SK-N-SH treated with all-trans-retinoic acid at 6 μM for 48 hours (cell line): ENCODE measurements at regions not wholly inside any gene's neighbourhood (a gene's known extent, or its start where the extent isn't known, plus 50 kb on each side); places are given as distances from the start of the nearest gene placed in this dataset.

Source experiments
- ATAC-seq: fragments of 200-7000 bp; cut with Tn5 transposase; 3 replicates; pipeline ENCODE4 v1.9.1; 2020; ENCODE audit warnings: mild to moderate bottlenecking, moderate library complexity
- ARNTL ChIP-seq: fragments of 450-650 bp; formaldehyde crosslinking; IDR thresholded peaks from 2 replicates; pipeline ENCODE4 v1.5.0; 2020; ENCODE audit warnings: low read depth, mild to moderate bottlenecking, moderate library complexity, borderline replicate concordance
- BACH2 ChIP-seq: fragments of 250-450 bp; sonication (Bioruptor Pico); IDR thresholded peaks from 2 replicates; pipeline ENCODE4 v1.9.0; 2021; ENCODE audit warnings: mild to moderate bottlenecking, borderline replicate concordance
- CSDC2 ChIP-seq: fragments of 250-450 bp; sonication (Bioruptor Pico); IDR thresholded peaks from 2 replicates; pipeline ENCODE4 v1.5.0; 2020; ENCODE audit warnings: mild to moderate bottlenecking, moderate library complexity
- CSRNP3 ChIP-seq: fragments of 250-450 bp; sonication (Bioruptor Pico); IDR thresholded peaks from 2 replicates; pipeline ENCODE4 v1.5.1; 2021; ENCODE audit warnings: mild to moderate bottlenecking, moderate library complexity
- ESRRG ChIP-seq: fragments of 250-450 bp; sonication (Bioruptor Pico); IDR thresholded peaks from 2 replicates; pipeline ENCODE4 v1.6.1; 2021; ENCODE audit warnings: mild to moderate bottlenecking
- GLIS3 ChIP-seq: fragments of 250-450 bp; sonication (Bioruptor Pico); IDR thresholded peaks from 2 replicates; pipeline ENCODE4 v1.5.0; 2020; ENCODE audit warnings: mild to moderate bottlenecking, moderate library complexity
- ISL1 ChIP-seq: fragments of 250-450 bp; sonication (Bioruptor Pico); IDR thresholded peaks from 2 replicates; pipeline ENCODE4 v2.1.2; 2022; ENCODE audit warnings: mild to moderate bottlenecking, moderate library complexity
- OSR1 ChIP-seq: fragments of 250-450 bp; sonication (Bioruptor Pico); IDR thresholded peaks from 2 replicates; pipeline ENCODE4 v1.8.0; 2022; ENCODE audit warnings: moderate library complexity, mild to moderate bottlenecking, inconsistent platforms
- PATZ1 ChIP-seq: fragments of 250-450 bp; sonication (Bioruptor Pico); IDR thresholded peaks from 2 replicates; pipeline ENCODE4 v1.8.0; 2020; ENCODE audit warnings: mild to moderate bottlenecking, moderate library complexity, borderline replicate concordance
- POU6F1 ChIP-seq: fragments of 250-450 bp; sonication (Bioruptor Pico); IDR thresholded peaks from 2 replicates; pipeline ENCODE4 v1.8.0; 2021; ENCODE audit warnings: low read depth, mild to moderate bottlenecking, moderate library complexity, borderline replicate concordance
- PPARA ChIP-seq: fragments of 250-450 bp; sonication (Bioruptor Pico); IDR thresholded peaks from 2 replicates; pipeline ENCODE4 v1.5.0; 2020; ENCODE audit warnings: mild to moderate bottlenecking, borderline replicate concordance
- RARB ChIP-seq: fragments of 250-450 bp; sonication (Bioruptor Pico); IDR thresholded peaks from 2 replicates; pipeline ENCODE4 v1.8.0; 2021; ENCODE audit warnings: mild to moderate bottlenecking, moderate library complexity
- SNAI2 ChIP-seq: fragments of 250-450 bp; sonication (Bioruptor Pico); IDR thresholded peaks from 2 replicates; pipeline ENCODE4 v1.5.0; 2020; ENCODE audit warnings: mild to moderate bottlenecking, moderate library complexity
- TCF4 ChIP-seq: fragments of 250-450 bp; sonication (Bioruptor Pico); IDR thresholded peaks from 2 replicates; pipeline ENCODE4 v1.8.0; 2021; ENCODE audit warnings: mild to moderate bottlenecking, moderate library complexity, borderline replicate concordance
- TOX ChIP-seq: fragments of 250-450 bp; sonication (Bioruptor Pico); IDR thresholded peaks from 2 replicates; pipeline ENCODE4 v1.8.0; 2021; ENCODE audit warnings: mild to moderate bottlenecking, moderate library complexity, borderline replicate concordance
- TSHZ2 ChIP-seq: fragments of 250-450 bp; sonication (Bioruptor Pico); IDR thresholded peaks from 2 replicates; pipeline ENCODE4 v1.5.0; 2020; ENCODE audit warnings: mild to moderate bottlenecking, moderate library complexity
- ZC3H10 ChIP-seq: fragments of 250-450 bp; sonication (Bioruptor Pico); IDR thresholded peaks from 2 replicates; pipeline ENCODE4 v1.5.1; 2021; ENCODE audit warnings: mild to moderate bottlenecking, moderate library complexity
- ZFP3 ChIP-seq: fragments of 250-450 bp; sonication (Bioruptor Pico); IDR thresholded peaks from 2 replicates; pipeline ENCODE4 v1.5.0; 2020; ENCODE audit warnings: mild to moderate bottlenecking, moderate library complexity
- ZFP30 ChIP-seq: fragments of 450-650 bp; formaldehyde crosslinking; IDR thresholded peaks from 2 replicates; pipeline ENCODE4 v1.5.0; 2022; ENCODE audit warnings: mild to moderate bottlenecking, moderate library complexity
- ZNF565 ChIP-seq: fragments of 450-650 bp; formaldehyde crosslinking; conservative IDR thresholded peaks from 2 replicates; pipeline ENCODE4 v1.5.0; 2020; ENCODE audit warnings: low read depth, mild to moderate bottlenecking, moderate library complexity
- ZNF70 ChIP-seq: fragments of 450-650 bp; formaldehyde crosslinking; IDR thresholded peaks from 2 replicates; pipeline ENCODE4 v1.5.0; 2020; ENCODE audit warnings: mild to moderate bottlenecking, moderate library complexity
- ZNF8 ChIP-seq: fragments of 450-650 bp; formaldehyde crosslinking; IDR thresholded peaks from 2 replicates; pipeline ENCODE4 v1.5.0; 2020; ENCODE audit warnings: mild to moderate bottlenecking, moderate library complexity
- TF ChIP-seq, protein P1 (sequence below): fragments of 250-450 bp; sonication (Bioruptor Pico); IDR thresholded peaks from 2 replicates; pipeline ENCODE4 v1.5.1; 2020; ENCODE audit warnings: low read depth, mild to moderate bottlenecking, moderate library complexity

DNA sequence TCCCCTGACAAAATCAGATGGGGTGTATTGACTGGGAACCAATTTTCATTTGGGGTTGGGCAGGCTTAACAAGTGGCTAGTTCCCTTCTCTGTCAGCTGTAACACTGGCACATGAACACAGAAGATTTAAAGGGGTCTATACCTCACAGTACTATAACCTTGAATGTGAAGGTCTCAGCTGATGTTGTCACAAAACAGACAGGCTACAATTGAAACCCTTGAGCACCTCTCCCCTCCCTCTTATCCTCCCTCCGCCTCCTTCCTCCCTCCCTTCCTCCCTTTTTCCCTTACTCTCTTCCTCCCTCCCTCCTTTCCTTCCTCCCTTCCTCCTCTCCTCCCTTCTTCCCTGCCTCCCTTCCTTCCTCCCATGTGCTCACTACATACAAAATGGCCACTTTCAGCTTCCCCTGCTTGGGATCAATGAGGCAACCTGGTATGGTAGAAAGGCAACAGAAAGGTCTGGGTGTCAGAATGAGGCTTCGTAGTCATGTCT lies 262.4 kb downstream of the TTC6 start (continued):
- TF ChIP-seq TSHZ2 (CRISPR knock-in tag) (no peak), OSR1 (CRISPR knock-in tag) (no peak)

DNA sequence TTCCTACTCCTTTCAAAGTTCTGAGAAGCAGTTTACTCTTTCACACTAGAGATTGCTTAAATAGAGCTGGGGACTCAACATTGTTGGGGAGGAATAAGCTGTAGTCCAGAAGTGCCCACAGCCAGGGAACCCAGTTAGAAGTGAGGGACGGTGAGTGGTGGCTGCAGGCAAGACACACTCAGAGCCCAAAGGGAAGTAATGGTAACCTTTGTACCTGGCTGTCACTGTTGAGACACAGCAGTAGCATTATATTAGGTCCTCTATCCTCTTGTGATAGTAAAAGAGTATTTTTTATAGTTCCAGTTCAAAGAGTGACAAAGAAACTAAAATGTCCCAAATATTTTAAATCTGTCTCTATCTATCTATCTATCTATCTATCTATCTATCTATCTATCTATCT lies 263.3 kb downstream of the TTC6 start:
- ATAC-seq = no peak
- TF ChIP-seq ZC3H10 (CRISPR knock-in tag) = no peak
- TF ChIP-seq ISL1 (CRISPR knock-in tag) = no peak
- no peak for TF ChIP-seq TSHZ2 (CRISPR knock-in tag)
- no peak for TF ChIP-seq OSR1 (CRISPR knock-in tag)
- no peak for TF ChIP-seq ZFP3 (CRISPR knock-in tag)
- TF ChIP-seq RARB (CRISPR knock-in tag) = no peak
- TF ChIP-seq TCF4 (CRISPR knock-in tag) = no peak
- TF ChIP-seq BACH2 (CRISPR knock-in tag) = no peak
- TF ChIP-seq CSDC2 (CRISPR knock-in tag) = no peak
- no peak for TF ChIP-seq ZFP30 (CRISPR knock-in tag)
- no peak for TF ChIP-seq ARNTL
- no peak for TF ChIP-seq ZNF70 (CRISPR knock-in tag)
- no peak for TF ChIP-seq PATZ1 (CRISPR knock-in tag)
- TF ChIP-seq GLIS3 (CRISPR knock-in tag) = no peak
- no peak for TF ChIP-seq ZNF8 (CRISPR knock-in tag)
- TF ChIP-seq PPARA = no peak
- TF ChIP-seq CSRNP3 (CRISPR knock-in tag) = no peak
- no peak for TF ChIP-seq POU6F1 (CRISPR knock-in tag)
- no peak for TF ChIP-seq TOX
- TF ChIP-seq ZNF565 (CRISPR knock-in tag) = no peak

DNA sequence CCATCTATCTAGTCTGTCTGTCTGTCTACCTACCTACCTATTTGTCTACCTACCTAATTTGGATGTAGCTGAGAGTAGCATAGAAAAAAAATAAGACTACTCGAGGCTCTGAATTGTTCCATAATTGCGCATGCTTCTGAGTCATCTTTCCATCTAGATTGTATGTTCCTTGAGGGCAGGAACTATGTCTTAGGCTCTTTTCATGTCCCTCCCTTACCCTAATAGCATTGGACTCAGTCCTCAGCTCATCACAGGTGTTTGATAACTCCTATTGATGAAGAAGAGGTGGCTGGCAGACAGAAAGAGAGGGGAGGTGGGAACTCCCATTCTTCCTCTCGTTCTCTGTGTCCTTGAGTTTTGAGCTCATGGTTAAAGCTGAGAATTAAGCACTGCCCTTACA lies 263.7 kb downstream of the TTC6 start:
- ATAC-seq = no peak
- no peak for TF ChIP-seq ZNF8 (CRISPR knock-in tag)
- no peak for TF ChIP-seq ESRRG (CRISPR knock-in tag)
- no peak for TF ChIP-seq ZC3H10 (CRISPR knock-in tag)
- TF ChIP-seq POU6F1 (CRISPR knock-in tag) = no peak
- TF ChIP-seq ZFP3 (CRISPR knock-in tag) = no peak
- TF ChIP-seq CSDC2 (CRISPR knock-in tag) = no peak
- TF ChIP-seq OSR1 (CRISPR knock-in tag) = no peak
- no peak for TF ChIP-seq ARNTL
- TF ChIP-seq ZNF565 (CRISPR knock-in tag) = no peak
- TF ChIP-seq ZFP30 (CRISPR knock-in tag) = no peak
- TF ChIP-seq BACH2 (CRISPR knock-in tag) = no peak
- TF ChIP-seq SNAI2 (CRISPR knock-in tag) = no peak
- TF ChIP-seq, protein P1, sequence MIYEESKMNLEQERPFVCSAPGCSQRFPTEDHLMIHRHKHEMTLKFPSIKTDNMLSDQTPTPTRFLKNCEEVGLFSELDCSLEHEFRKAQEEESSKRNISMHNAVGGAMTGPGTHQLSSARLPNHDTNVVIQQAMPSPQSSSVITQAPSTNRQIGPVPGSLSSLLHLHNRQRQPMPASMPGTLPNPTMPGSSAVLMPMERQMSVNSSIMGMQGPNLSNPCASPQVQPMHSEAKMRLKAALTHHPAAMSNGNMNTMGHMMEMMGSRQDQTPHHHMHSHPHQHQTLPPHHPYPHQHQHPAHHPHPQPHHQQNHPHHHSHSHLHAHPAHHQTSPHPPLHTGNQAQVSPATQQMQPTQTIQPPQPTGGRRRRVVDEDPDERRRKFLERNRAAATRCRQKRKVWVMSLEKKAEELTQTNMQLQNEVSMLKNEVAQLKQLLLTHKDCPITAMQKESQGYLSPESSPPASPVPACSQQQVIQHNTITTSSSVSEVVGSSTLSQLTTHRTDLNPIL = no peak
- TF ChIP-seq TOX = no peak
